Bronchial epithelial cell (primary cell): ENCODE measurements at regions not wholly inside any gene's neighbourhood (a gene's known extent, or its start where the extent isn't known, plus 50 kb on each side); places are given as distances from the start of the nearest gene placed in this dataset.

Source experiments
- DNase-seq: peaks from one replicate; pipeline ENCODE4 v3.0.0-alpha.2; 2010; ENCODE audit warnings: low read depth
- FAIRE-seq: peaks from 2 replicates; lab custom pipeline; 2011; peaks lifted over from hg19 to GRCh38; lab: Jason Lieb, UNC
- H3K27me3 ChIP-seq: 2 replicates; pipeline ENCODE4 v1.5.1; 2011; ENCODE audit warnings: low read length; ENCODE audit not compliant: control insufficient read depth, insufficient read depth
- H3K36me3 ChIP-seq: 2 replicates; pipeline ENCODE4 v1.5.1; 2011; ENCODE audit warnings: low read length; ENCODE audit not compliant: control insufficient read depth, insufficient read depth
- H3K4me3 ChIP-seq: 2 replicates; pipeline ENCODE4 v1.5.1; 2011; ENCODE audit warnings: mild to moderate bottlenecking, low read depth, low read length, control low read depth
- CTCF ChIP-seq: IDR thresholded peaks from 2 replicates; pipeline ENCODE4 v1.5.1; 2011; ENCODE audit warnings: mild to moderate bottlenecking, moderate library complexity, low read length, control low read depth, inconsistent platforms; ENCODE audit not compliant: insufficient read depth, severe bottlenecking

GRCh38 chr12:60874091-60874490 is 1278.3 kb downstream of the SLC16A7 start:
- no peak for FAIRE-seq
- H3K27me3 ChIP-seq = no peaks in the 10 kb centered on the region
- H3K36me3 ChIP-seq = no peaks in the 10 kb centered on the region
- no peak overlapping the region for H3K4me3 ChIP-seq
- no peak for TF ChIP-seq CTCF
- no peak for DNase-seq

- FAIRE-seq = no peak
- peak; percentile 97 for DNase-seq
- no peak overlapping the region for H3K4me3 ChIP-seq
Observed at GRCh38 chr12:60920841-60921495, 1325.1 kb downstream of the SLC16A7 start.

GRCh38 chr12:60921541-60921940 is 1325.7 kb downstream of the SLC16A7 start:
- no peaks in the 10 kb centered on the region for H3K36me3 ChIP-seq
- no peaks in the 10 kb centered on the region for H3K27me3 ChIP-seq
- no peak for DNase-seq
- no peak overlapping the region for H3K4me3 ChIP-seq
- no peak for TF ChIP-seq CTCF
- no peak for FAIRE-seq

More at GRCh38 chr12:60920841-60921495, 1325.1 kb downstream of the SLC16A7 start:
- Histone ChIP-seq H3K27me3 (no peaks in the 10 kb centered on the region), H3K36me3 (no peaks in the 10 kb centered on the region)
- TF ChIP-seq CTCF = no peak

- no peak for DNase-seq
- FAIRE-seq = no peak
- no peak for TF ChIP-seq CTCF
Observed at GRCh38 chr12:60926256-60926655, 1330.4 kb downstream of the SLC16A7 start.

GRCh38 chr12:60930151-60930550 is 1330.1 kb upstream of the USP15 start:
- FAIRE-seq (no peak), DNase-seq (no peak)
- no peaks in the 10 kb centered on the region for H3K27me3 ChIP-seq
- TF ChIP-seq CTCF = no peak
- H3K36me3 ChIP-seq = no peaks in the 10 kb centered on the region
- H3K4me3 ChIP-seq = no peak overlapping the region

More at GRCh38 chr12:60926256-60926655, 1330.4 kb downstream of the SLC16A7 start:
- no peaks in the 10 kb centered on the region for H3K27me3 ChIP-seq
- no peak overlapping the region for H3K4me3 ChIP-seq
- H3K36me3 ChIP-seq = no peaks in the 10 kb centered on the region
